Fibroblast of mammary gland (primary cell): ENCODE measurements at regions not wholly inside any gene's neighbourhood (a gene's known extent, or its start where the extent isn't known, plus 50 kb on each side); places are given as distances from the start of the nearest gene placed in this dataset.

Source experiments
- DNase-seq: peaks from one replicate; pipeline ENCODE4 v3.0.0-alpha.2; 2010; ENCODE audit warnings: low read depth
- H3K4me3 ChIP-seq: 2 replicates; pipeline ENCODE4 v1.5.1; 2011; ENCODE audit warnings: low read depth, mild to moderate bottlenecking, low read length, moderate library complexity; ENCODE audit not compliant: control insufficient read depth
- TF ChIP-seq, protein P1 (sequence below): conservative IDR thresholded peaks from 2 replicates; pipeline ENCODE4 v1.5.1; 2011; ENCODE audit warnings: low read depth, low read length, inconsistent platforms; ENCODE audit not compliant: control insufficient read depth, insufficient read depth

DNA sequence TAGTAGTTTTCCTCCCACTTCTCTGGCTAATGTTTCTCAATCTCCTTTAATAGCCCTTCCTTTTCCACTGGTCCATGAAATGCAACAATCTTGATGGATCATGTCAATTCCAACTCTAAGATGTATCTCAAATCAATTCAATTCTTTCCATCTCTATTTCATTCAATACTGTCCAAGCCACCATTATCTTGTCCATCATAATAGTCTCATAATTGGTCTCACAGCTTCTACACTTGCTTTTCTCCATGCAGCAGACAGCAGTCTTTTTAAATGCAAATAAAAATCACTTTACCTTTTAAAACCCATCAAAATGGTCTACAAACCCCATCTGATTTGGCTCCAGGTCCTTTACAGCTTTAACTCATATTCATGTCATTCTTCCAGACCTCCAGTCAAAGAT lies 226.6 kb downstream of the EPHA4 start:
- H3K4me3 ChIP-seq = no peak overlapping the region
- DNase-seq = no peak
- TF ChIP-seq, protein P1, sequence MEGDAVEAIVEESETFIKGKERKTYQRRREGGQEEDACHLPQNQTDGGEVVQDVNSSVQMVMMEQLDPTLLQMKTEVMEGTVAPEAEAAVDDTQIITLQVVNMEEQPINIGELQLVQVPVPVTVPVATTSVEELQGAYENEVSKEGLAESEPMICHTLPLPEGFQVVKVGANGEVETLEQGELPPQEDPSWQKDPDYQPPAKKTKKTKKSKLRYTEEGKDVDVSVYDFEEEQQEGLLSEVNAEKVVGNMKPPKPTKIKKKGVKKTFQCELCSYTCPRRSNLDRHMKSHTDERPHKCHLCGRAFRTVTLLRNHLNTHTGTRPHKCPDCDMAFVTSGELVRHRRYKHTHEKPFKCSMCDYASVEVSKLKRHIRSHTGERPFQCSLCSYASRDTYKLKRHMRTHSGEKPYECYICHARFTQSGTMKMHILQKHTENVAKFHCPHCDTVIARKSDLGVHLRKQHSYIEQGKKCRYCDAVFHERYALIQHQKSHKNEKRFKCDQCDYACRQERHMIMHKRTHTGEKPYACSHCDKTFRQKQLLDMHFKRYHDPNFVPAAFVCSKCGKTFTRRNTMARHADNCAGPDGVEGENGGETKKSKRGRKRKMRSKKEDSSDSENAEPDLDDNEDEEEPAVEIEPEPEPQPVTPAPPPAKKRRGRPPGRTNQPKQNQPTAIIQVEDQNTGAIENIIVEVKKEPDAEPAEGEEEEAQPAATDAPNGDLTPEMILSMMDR = no peak

DNA sequence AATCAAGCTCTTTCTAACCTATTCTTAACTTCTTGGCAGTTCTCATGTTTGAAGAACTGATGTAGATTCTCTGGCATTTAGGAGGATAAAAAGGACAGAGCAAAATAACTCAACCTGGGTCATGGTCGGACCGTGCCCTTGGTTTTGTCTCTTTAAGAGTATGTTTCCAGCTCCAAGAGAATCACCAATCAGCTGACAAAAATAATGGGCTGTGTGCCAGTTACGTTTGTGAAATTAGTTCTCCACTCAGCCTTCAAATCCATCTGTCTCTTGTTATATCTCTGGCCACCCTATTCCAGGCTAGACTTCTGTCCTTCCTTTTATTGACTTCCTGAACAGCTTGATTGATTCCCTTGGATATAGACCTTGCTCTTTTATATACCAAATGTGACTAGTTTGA lies 225.7 kb downstream of the EPHA4 start:
- H3K4me3 ChIP-seq = no peak overlapping the region
- DNase-seq = peak; percentile 55
- TF ChIP-seq, protein P1 = no peak

DNA sequence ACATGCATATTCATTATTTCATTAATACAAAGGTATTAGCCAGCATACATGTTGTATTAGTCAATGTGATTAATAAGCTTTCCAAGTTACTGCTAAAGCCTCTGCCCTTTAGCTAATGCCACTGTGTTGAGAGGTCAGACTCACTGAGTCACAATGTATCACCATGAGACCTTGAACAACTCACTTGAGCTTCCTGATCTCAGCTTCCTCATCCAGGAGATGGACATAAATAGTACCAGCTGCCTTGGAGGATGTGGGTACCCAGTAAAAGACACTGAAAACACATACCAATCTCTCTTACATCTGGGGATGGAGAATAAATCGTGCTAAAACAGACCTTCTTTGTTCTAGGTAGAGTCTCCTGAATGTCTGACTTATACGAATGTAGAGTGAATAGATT lies 224.6 kb downstream of the EPHA4 start:
- TF ChIP-seq, protein P1 = no peak
- DNase-seq = peak; percentile 83
- no peak overlapping the region for H3K4me3 ChIP-seq

GRCh38 chr2:221350616-221351015 lies 221.5 kb downstream of the EPHA4 start:
- TF ChIP-seq, protein P1 = no peak
- DNase-seq = peak; percentile 30
- H3K4me3 ChIP-seq = no peak overlapping the region

DNA sequence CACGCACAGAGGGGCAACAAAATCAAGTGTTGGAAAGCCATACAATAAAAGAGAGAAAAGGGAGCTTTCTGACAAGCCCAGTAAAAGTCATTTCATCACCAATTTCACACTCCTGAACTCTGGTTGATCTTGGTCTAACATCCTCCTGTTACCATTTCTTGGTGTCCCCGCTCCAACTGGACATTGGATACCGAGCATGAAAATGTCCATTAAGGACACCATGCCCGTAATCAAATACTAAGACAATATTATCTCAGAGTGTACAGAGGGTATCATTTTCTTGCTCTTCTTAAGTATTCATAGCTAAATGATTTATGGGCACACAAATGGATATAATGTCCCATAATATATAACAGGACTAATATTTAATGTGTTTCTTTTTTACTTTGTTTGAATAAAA lies 218.9 kb downstream of the EPHA4 start:
- no peak overlapping the region for H3K4me3 ChIP-seq
- DNase-seq = no peak
- TF ChIP-seq, protein P1 = no peak

DNA sequence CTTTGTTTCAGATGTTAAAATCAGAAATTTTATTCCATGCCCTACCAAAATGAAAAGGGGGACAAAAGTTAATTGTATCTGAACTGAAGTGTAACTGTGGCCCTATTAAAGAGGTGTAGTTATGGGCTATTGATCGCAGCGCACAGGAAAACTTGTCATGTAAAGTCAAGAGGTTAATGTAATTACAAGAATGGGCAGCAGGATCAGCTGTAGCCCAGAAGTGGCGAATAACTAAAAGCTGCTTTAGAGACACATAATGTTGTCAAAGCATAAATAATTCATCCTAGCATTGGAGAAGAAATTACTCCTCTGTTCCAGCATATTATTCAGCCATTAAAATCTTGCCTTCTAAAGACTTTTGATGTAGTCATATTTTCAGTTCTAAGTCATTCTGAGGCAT lies 211.8 kb downstream of the EPHA4 start:
- TF ChIP-seq, protein P1 = no peak
- DNase-seq = no peak
- H3K4me3 ChIP-seq = no peak overlapping the region

GRCh38 chr2:221360742-221361141 lies 211.4 kb downstream of the EPHA4 start:
- H3K4me3 ChIP-seq = no peak overlapping the region
- TF ChIP-seq, protein P1 = no peak
- no peak for DNase-seq
